ENCODE measurements at regions not wholly inside any gene's neighbourhood (a gene's known extent, or its start where the extent isn't known, plus 50 kb on each side); places are given as distances from the start of the nearest gene placed in this dataset.
A peak's percentile ranks its signal among the peaks of the same experiment; 100 is the strongest.

- TF ChIP-seq, protein P1, sequence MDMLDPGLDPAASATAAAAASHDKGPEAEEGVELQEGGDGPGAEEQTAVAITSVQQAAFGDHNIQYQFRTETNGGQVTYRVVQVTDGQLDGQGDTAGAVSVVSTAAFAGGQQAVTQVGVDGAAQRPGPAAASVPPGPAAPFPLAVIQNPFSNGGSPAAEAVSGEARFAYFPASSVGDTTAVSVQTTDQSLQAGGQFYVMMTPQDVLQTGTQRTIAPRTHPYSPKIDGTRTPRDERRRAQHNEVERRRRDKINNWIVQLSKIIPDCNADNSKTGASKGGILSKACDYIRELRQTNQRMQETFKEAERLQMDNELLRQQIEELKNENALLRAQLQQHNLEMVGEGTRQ (IDR thresholded peaks at IDR 0.05; ENCODE audit: low read depth, low read length): no peak
- TF ChIP-seq, protein P2, sequence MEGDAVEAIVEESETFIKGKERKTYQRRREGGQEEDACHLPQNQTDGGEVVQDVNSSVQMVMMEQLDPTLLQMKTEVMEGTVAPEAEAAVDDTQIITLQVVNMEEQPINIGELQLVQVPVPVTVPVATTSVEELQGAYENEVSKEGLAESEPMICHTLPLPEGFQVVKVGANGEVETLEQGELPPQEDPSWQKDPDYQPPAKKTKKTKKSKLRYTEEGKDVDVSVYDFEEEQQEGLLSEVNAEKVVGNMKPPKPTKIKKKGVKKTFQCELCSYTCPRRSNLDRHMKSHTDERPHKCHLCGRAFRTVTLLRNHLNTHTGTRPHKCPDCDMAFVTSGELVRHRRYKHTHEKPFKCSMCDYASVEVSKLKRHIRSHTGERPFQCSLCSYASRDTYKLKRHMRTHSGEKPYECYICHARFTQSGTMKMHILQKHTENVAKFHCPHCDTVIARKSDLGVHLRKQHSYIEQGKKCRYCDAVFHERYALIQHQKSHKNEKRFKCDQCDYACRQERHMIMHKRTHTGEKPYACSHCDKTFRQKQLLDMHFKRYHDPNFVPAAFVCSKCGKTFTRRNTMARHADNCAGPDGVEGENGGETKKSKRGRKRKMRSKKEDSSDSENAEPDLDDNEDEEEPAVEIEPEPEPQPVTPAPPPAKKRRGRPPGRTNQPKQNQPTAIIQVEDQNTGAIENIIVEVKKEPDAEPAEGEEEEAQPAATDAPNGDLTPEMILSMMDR (conservative IDR thresholded peaks at IDR 0.05; ENCODE audit: low read depth, low read length): no peak
- TF ChIP-seq MAFK (IDR thresholded peaks at IDR 0.05; ENCODE audit: low read depth, low read length): peak; percentile 43; the same call in 1 of the 2 replicates
- TF ChIP-seq RCOR1 (IDR thresholded peaks at IDR 0.05; ENCODE audit: insufficient replicate concordance, low read length): no peak
- TF ChIP-seq MXI1 (IDR thresholded peaks at IDR 0.05; ENCODE audit: borderline replicate concordance, low read depth, low read length): no peak
Observed at GRCh38 chr4:138538743-138539142, 296.6 kb upstream of the SLC7A11 start.
